IMR-90 (cell line): ENCODE measurements at regions not wholly inside any gene's neighbourhood (a gene's known extent, or its start where the extent isn't known, plus 50 kb on each side); places are given as distances from the start of the nearest gene placed in this dataset.

ENCODE experiments used
- ATAC-seq: fragments of 200-7000 bp; cut with Tn5 transposase; 2 replicates; pipeline ENCODE4 v1.9.1; 2020; ENCODE audit warnings: low read depth, mild to moderate bottlenecking, moderate library complexity
- BruUV-seq: library from RNA; stranded (reverse); fragments of 400-500 nt; replicated peaks from 2 replicates; lab custom pipeline; 2021; lab: Mats Ljungman, UMichigan
- CTCF ChIA-PET: fragments of 300-600 bp; formaldehyde crosslinking; extraction: SDS; loops from one replicate; lab custom pipeline; 2021; ENCODE audit warnings: antibody characterized with exemption; lab: Yijun Ruan, JAX
- POLR2A ChIA-PET: fragments of 300-600 bp; sonication (Branson Sonifier 250); formaldehyde crosslinking; loops from one replicate; lab custom pipeline; 2022; ENCODE audit warnings: antibody characterized with exemption; ENCODE audit not compliant: unreplicated experiment; lab: Charles Lee
- DNase-seq: peaks from one replicate; pipeline ENCODE4 v3.0.0; 2013
- H2AFZ ChIP-seq: replicated peaks from 2 replicates; pipeline ENCODE3; 2013; ENCODE audit warnings: low read length, mild to moderate bottlenecking; ENCODE audit not compliant: poor library complexity
- H2AK5ac ChIP-seq: 2 replicates; pipeline ENCODE4 v1.6.1; 2013; ENCODE audit warnings: low read depth, low read length, inconsistent platforms
- H2AK9ac ChIP-seq: replicated peaks from 2 replicates; pipeline ENCODE3; 2013; ENCODE audit warnings: mild to moderate bottlenecking, low read depth, low read length, moderate library complexity; ENCODE audit not compliant: poor library complexity
- H2BK120ac ChIP-seq: 2 replicates; pipeline ENCODE4 v1.6.1; 2013; ENCODE audit warnings: low read depth, low read length, inconsistent platforms
- H2BK15ac ChIP-seq: 3 replicates; pipeline ENCODE4 v1.6.1; 2013; ENCODE audit warnings: low read depth, low read length, inconsistent platforms
- H2BK20ac ChIP-seq: 2 replicates; pipeline ENCODE4 v1.6.1; 2013; ENCODE audit warnings: low read depth, mild to moderate bottlenecking, inconsistent platforms, low read length, moderate library complexity
- H2BK5ac ChIP-seq: 2 replicates; pipeline ENCODE4 v1.6.1; 2013; ENCODE audit warnings: mild to moderate bottlenecking, low read depth, low read length, inconsistent platforms; ENCODE audit not compliant: poor library complexity, severe bottlenecking
- H3K14ac ChIP-seq: replicated peaks from 2 replicates; pipeline ENCODE4 v1.6.1; 2013; ENCODE audit warnings: low read depth, low read length, inconsistent platforms
- H3K18ac ChIP-seq: 2 replicates; pipeline ENCODE4 v1.6.1; 2013; ENCODE audit warnings: low read depth, low read length, control low read depth
- H3K23ac ChIP-seq: 2 replicates; pipeline ENCODE4 v1.6.1; 2013; ENCODE audit warnings: low read depth, low read length, inconsistent platforms
- H3K27ac ChIP-seq: 2 replicates; pipeline ENCODE4 v1.5.1; 2013; ENCODE audit warnings: mild to moderate bottlenecking, control low read depth, low read length; ENCODE audit not compliant: insufficient read depth
- H3K27me3 ChIP-seq: 2 replicates; pipeline ENCODE4 v1.6.1; 2013; ENCODE audit warnings: low read length; ENCODE audit not compliant: control insufficient read depth, insufficient read depth
- H3K36me3 ChIP-seq: 2 replicates; pipeline ENCODE4 v1.6.1; 2013; ENCODE audit warnings: low read length, mixed read lengths; ENCODE audit not compliant: control insufficient read depth, insufficient read depth
- H3K4ac ChIP-seq: 2 replicates; pipeline ENCODE4 v1.6.1; 2013; ENCODE audit warnings: low read depth, low read length, inconsistent platforms
- H3K4me1 ChIP-seq: 2 replicates; pipeline ENCODE4 v1.6.1; 2013; ENCODE audit warnings: low read length, mixed read lengths; ENCODE audit not compliant: control insufficient read depth, insufficient read depth
- H3K4me2 ChIP-seq: 2 replicates; pipeline ENCODE4 v1.6.1; 2013; ENCODE audit warnings: low read depth, mild to moderate bottlenecking, control low read depth, low read length, moderate library complexity
- H3K4me3 ChIP-seq: 2 replicates; pipeline ENCODE4 v1.5.1; 2013; ENCODE audit warnings: low read depth, mild to moderate bottlenecking, control low read depth, low read length, moderate library complexity; ENCODE audit not compliant: insufficient read depth
- H3K56ac ChIP-seq: 2 replicates; pipeline ENCODE4 v1.6.1; 2013; ENCODE audit warnings: low read length, inconsistent platforms; ENCODE audit not compliant: insufficient read depth; ENCODE audit errors: extremely low read depth
- H3K79me1 ChIP-seq, 2 experiments: 2 replicates each; pipeline ENCODE4 v1.6.1; 2013; ENCODE audit warnings: low read length in 2 of 2, inconsistent platforms in 1 of 2, low read depth in 1 of 2
- H3K9ac ChIP-seq: 2 replicates; pipeline ENCODE4 v1.6.1; 2013; ENCODE audit warnings: low read depth, low read length, control low read depth
- H3K9me1 ChIP-seq: 2 replicates; pipeline ENCODE4 v1.6.1; 2013; ENCODE audit warnings: low read length, inconsistent platforms; ENCODE audit not compliant: insufficient read depth
- H3K9me3 ChIP-seq: 2 replicates; pipeline ENCODE4 v1.6.1; 2013; ENCODE audit warnings: low read length; ENCODE audit not compliant: control insufficient read depth, insufficient read depth
- H4K20me1 ChIP-seq: 2 replicates; pipeline ENCODE4 v1.6.1; 2013; ENCODE audit warnings: low read length, inconsistent platforms; ENCODE audit not compliant: insufficient read depth
- H4K5ac ChIP-seq: 2 replicates; pipeline ENCODE4 v1.6.1; 2013; ENCODE audit warnings: mild to moderate bottlenecking, low read depth, low read length, control low read depth
- H4K8ac ChIP-seq, 2 experiments: 2 replicates each; pipeline ENCODE4 v1.6.1; 2013; ENCODE audit warnings: low read depth in 2 of 2, low read length in 2 of 2, control low read depth in 1 of 2, inconsistent platforms in 1 of 2
- H4K91ac ChIP-seq: 2 replicates; pipeline ENCODE4 v1.6.1; 2013; ENCODE audit warnings: low read depth, low read length, inconsistent platforms; ENCODE audit not compliant: insufficient read depth
- BHLHE40 ChIP-seq: fragments of 150-350 bp; IDR thresholded peaks from 2 replicates; pipeline ENCODE4 v1.6.1; 2016; ENCODE audit warnings: mild to moderate bottlenecking, low read depth, low read length
- CEBPB ChIP-seq: IDR thresholded peaks from 2 replicates; pipeline ENCODE4 v1.6.1; 2012; ENCODE audit warnings: low read depth, low read length, improper control_type of control experiment
- CHD1 ChIP-seq: IDR thresholded peaks from 2 replicates; pipeline ENCODE4 v1.6.1; 2012; ENCODE audit warnings: low read depth, low read length, improper control_type of control experiment
- FOS ChIP-seq: fragments of 150-350 bp; IDR thresholded peaks from 2 replicates; pipeline ENCODE4 v1.6.1; 2016; ENCODE audit warnings: low read depth, low read length
- MAFK ChIP-seq: IDR thresholded peaks from 2 replicates; pipeline ENCODE4 v1.6.1; 2012; ENCODE audit warnings: low read depth, low read length, improper control_type of control experiment
- MAZ ChIP-seq: IDR thresholded peaks from 2 replicates; pipeline ENCODE4 v1.6.1; 2012; ENCODE audit warnings: low read depth, mild to moderate bottlenecking, low read length, improper control_type of control experiment, moderate library complexity, borderline replicate concordance
- MXI1 ChIP-seq: IDR thresholded peaks from 2 replicates; pipeline ENCODE4 v1.6.1; 2012; ENCODE audit warnings: low read depth, mild to moderate bottlenecking, low read length, moderate library complexity, borderline replicate concordance
- NFE2L2 ChIP-seq: fragments of 150-350 bp; IDR thresholded peaks from 2 replicates; pipeline ENCODE4 v1.6.1; 2016; ENCODE audit warnings: low read depth, mild to moderate bottlenecking, low read length
- POLR2A ChIP-seq: IDR thresholded peaks from 2 replicates; pipeline ENCODE4 v1.6.1; 2012; ENCODE audit warnings: mild to moderate bottlenecking, low read depth, low read length
- RAD21 ChIP-seq: IDR thresholded peaks from 2 replicates; pipeline ENCODE4 v1.6.1; 2012; ENCODE audit warnings: low read length, improper control_type of control experiment
- RCOR1 ChIP-seq: IDR thresholded peaks from 2 replicates; pipeline ENCODE4 v1.6.1; 2012; ENCODE audit warnings: mild to moderate bottlenecking, low read length, improper control_type of control experiment; ENCODE audit not compliant: insufficient replicate concordance
- RFX5 ChIP-seq: IDR thresholded peaks from 2 replicates; pipeline ENCODE4 v1.8.0; 2012; ENCODE audit warnings: low read depth, mild to moderate bottlenecking, low read length, moderate library complexity
- SMC3 ChIP-seq: fragments of 150-350 bp; IDR thresholded peaks from 2 replicates; pipeline ENCODE4 v1.6.1; 2016; ENCODE audit warnings: low read depth, mild to moderate bottlenecking, antibody characterized with exemption, low read length, moderate library complexity
- WGBS, 2 experiments: methylation state at CpG; one replicate each; pipeline versions ENCODE4 v1.1.5 to v1.1.7; 2013; ENCODE audit warnings: missing lambda C conversion rate in 2 of 2; ENCODE audit not compliant: insufficient read length in 1 of 2; ENCODE audit errors: extremely low coverage in 2 of 2; 5-methylcytosine and 5-hydroxymethylcytosine counted together
- dilution Hi-C: fragments of 300-500 bp; cut with HindIII; formaldehyde crosslinking; loops from one replicate; pipeline ENCODE4 v1.14.3; 2018; ENCODE audit warnings: low sequenced_read_pairs; ENCODE audit not compliant: unreplicated experiment
- in situ Hi-C: fragments of 300-500 bp; cut with MboI; formaldehyde crosslinking; loops from 3 replicates; pipeline ENCODE4 v1.14.3; 2019; ENCODE audit warnings: low sequenced_read_pairs, inconsistent platforms, mixed read lengths
- intact Hi-C: fragments of 100-400 bp; cut with micrococcal nuclease; formaldehyde crosslinking; loops from 2 replicates; pipeline ENCODE4 v1.10.0; 2022
- TF ChIP-seq, protein P1 (sequence below): fragments of 150-350 bp; IDR thresholded peaks from 2 replicates; pipeline ENCODE4 v1.6.1; 2016; ENCODE audit warnings: low read depth, mild to moderate bottlenecking, low read length, moderate library complexity, borderline replicate concordance
- TF ChIP-seq, protein P2 (sequence below): conservative IDR thresholded peaks from 2 replicates; pipeline ENCODE4 v1.5.1; 2012; ENCODE audit warnings: mild to moderate bottlenecking, low read depth, low read length, improper control_type of control experiment
- TF ChIP-seq, protein P3 (sequence below): fragments of 150-350 bp; IDR thresholded peaks from 2 replicates; pipeline ENCODE4 v1.6.1; 2017; ENCODE audit warnings: mild to moderate bottlenecking, antibody characterized with exemption, low read length, low read depth

DNA sequence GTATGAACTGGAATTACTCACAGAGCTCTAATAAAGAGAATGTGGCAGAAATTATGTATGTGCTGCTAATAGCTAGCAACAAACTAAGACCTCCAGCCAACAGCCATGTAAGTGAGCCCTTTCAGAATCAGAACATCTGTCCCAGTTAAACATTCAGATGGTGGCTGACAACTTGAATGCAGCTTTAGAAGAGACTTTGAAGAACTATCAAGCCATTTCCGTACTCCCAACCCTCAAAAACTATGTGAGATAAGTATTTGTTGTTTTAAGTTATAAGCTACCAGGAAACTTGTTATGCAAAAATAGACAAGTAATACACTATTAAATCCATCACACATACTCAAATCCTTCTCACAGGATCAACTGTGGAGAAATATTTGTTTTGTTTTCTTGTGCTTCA lies 205.2 kb upstream of the EDIL3 start:
- H2AK5ac ChIP-seq: no peak overlapping the region
- H2BK5ac ChIP-seq: no peak overlapping the region
- H2AFZ ChIP-seq: no peak overlapping the region
- H3K18ac ChIP-seq: no peak overlapping the region
- TF ChIP-seq NFE2L2 (no peak), CHD1 (no peak), MAZ (no peak), MAFK (no peak), CEBPB (no peak), MXI1 (no peak), BHLHE40 (no peak), RCOR1 (no peak), FOS (no peak), RFX5 (no peak), SMC3 (no peak), RAD21 (no peak), POLR2A (no peak)
- TF ChIP-seq, protein P1, sequence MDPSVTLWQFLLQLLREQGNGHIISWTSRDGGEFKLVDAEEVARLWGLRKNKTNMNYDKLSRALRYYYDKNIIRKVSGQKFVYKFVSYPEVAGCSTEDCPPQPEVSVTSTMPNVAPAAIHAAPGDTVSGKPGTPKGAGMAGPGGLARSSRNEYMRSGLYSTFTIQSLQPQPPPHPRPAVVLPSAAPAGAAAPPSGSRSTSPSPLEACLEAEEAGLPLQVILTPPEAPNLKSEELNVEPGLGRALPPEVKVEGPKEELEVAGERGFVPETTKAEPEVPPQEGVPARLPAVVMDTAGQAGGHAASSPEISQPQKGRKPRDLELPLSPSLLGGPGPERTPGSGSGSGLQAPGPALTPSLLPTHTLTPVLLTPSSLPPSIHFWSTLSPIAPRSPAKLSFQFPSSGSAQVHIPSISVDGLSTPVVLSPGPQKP: no peak
- TF ChIP-seq, protein P2, sequence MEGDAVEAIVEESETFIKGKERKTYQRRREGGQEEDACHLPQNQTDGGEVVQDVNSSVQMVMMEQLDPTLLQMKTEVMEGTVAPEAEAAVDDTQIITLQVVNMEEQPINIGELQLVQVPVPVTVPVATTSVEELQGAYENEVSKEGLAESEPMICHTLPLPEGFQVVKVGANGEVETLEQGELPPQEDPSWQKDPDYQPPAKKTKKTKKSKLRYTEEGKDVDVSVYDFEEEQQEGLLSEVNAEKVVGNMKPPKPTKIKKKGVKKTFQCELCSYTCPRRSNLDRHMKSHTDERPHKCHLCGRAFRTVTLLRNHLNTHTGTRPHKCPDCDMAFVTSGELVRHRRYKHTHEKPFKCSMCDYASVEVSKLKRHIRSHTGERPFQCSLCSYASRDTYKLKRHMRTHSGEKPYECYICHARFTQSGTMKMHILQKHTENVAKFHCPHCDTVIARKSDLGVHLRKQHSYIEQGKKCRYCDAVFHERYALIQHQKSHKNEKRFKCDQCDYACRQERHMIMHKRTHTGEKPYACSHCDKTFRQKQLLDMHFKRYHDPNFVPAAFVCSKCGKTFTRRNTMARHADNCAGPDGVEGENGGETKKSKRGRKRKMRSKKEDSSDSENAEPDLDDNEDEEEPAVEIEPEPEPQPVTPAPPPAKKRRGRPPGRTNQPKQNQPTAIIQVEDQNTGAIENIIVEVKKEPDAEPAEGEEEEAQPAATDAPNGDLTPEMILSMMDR: no peak
- TF ChIP-seq, protein P3, sequence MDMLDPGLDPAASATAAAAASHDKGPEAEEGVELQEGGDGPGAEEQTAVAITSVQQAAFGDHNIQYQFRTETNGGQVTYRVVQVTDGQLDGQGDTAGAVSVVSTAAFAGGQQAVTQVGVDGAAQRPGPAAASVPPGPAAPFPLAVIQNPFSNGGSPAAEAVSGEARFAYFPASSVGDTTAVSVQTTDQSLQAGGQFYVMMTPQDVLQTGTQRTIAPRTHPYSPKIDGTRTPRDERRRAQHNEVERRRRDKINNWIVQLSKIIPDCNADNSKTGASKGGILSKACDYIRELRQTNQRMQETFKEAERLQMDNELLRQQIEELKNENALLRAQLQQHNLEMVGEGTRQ: no peak
- WGBS, 2 experiments: no CpG with 5 or more reads among the region's 1 CpG
- H4K5ac ChIP-seq: no peak overlapping the region
- no peak overlapping the region for H3K14ac ChIP-seq
- H3K27me3 ChIP-seq: no peaks in the 10 kb centered on the region
- no peak overlapping the region for H3K4me3 ChIP-seq
- no peak overlapping the region for H2BK20ac ChIP-seq
- H3K4me2 ChIP-seq: no peak overlapping the region
- no peak overlapping the region for H2BK120ac ChIP-seq
- H3K9me1 ChIP-seq: no peaks in the 10 kb centered on the region
- H3K4me1 ChIP-seq: no peaks in the 10 kb centered on the region
- CTCF ChIA-PET: no interaction called here
- no peaks in the 10 kb centered on the region for H3K79me1 ChIP-seq
- H4K8ac ChIP-seq: no peak overlapping the region
- no peaks in the 10 kb centered on the region for H3K9me3 ChIP-seq
- no peaks in the 10 kb centered on the region for H4K20me1 ChIP-seq
- no peak overlapping the region for H3K56ac ChIP-seq
- no peak overlapping the region for H4K91ac ChIP-seq
- no peak overlapping the region for H3K23ac ChIP-seq
- ATAC-seq: no peak
- in situ Hi-C loops: no loop called here
- no peak for DNase-seq
- POLR2A ChIA-PET: no interaction called here
- no TSS peak for BruUV-seq
- no peak overlapping the region for H3K9ac ChIP-seq
- no peak overlapping the region for H3K27ac ChIP-seq
- no peaks in the 10 kb centered on the region for H3K36me3 ChIP-seq
- intact Hi-C loops: no loop called here
- H2AK9ac ChIP-seq: no peak overlapping the region
- dilution Hi-C loops: no loop called here
- no peak overlapping the region for H3K4ac ChIP-seq
- no peak overlapping the region for H2BK15ac ChIP-seq
